CD4-positive, alpha-beta memory T cell (primary cell): ENCODE measurements at regions not wholly inside any gene's neighbourhood (a gene's known extent, or its start where the extent isn't known, plus 50 kb on each side); places are given as distances from the start of the nearest gene placed in this dataset.

Experiments
- CTCF ChIA-PET: fragments of 350-600 bp; sonication (Branson Sonifier 250); formaldehyde crosslinking; loops from one replicate; lab custom pipeline; 2021; ENCODE audit warnings: inconsistent platforms; ENCODE audit not compliant: partially characterized antibody; lab: Charles Lee
- POLR2A ChIA-PET: fragments of 350-600 bp; sonication (Branson Sonifier 250); formaldehyde crosslinking; loops from one replicate; lab custom pipeline; 2021; ENCODE audit not compliant: partially characterized antibody; lab: Charles Lee
- DNase-seq, 5 donors: peaks; one replicate each; pipeline versions ENCODE4 v3.0.0 to v3.0.0-alpha.2; 2020 to 2022; ENCODE audit warnings: mixed read lengths in 1 of 5
- H3K27ac ChIP-seq: one replicate; pipeline ENCODE4 v1.7.0; 2013; ENCODE audit warnings: low read depth, low read length
- H3K27me3 ChIP-seq: 2 replicates; pipeline ENCODE4 v1.7.0; 2013; ENCODE audit warnings: mild to moderate bottlenecking, low read length, moderate library complexity; ENCODE audit not compliant: insufficient read depth
- H3K36me3 ChIP-seq: 2 replicates; pipeline ENCODE4 v1.7.0; 2013; ENCODE audit warnings: mild to moderate bottlenecking, low read length, moderate library complexity; ENCODE audit not compliant: insufficient read depth
- H3K4me1 ChIP-seq: 2 replicates; pipeline ENCODE4 v1.7.0; 2013; ENCODE audit warnings: mild to moderate bottlenecking, low read length, moderate library complexity; ENCODE audit not compliant: insufficient read depth
- H3K4me3 ChIP-seq, 2 donors: one replicate each; pipeline ENCODE4 v1.7.0; 2013; ENCODE audit warnings: low read length in 2 of 2, mild to moderate bottlenecking in 1 of 2
- H3K9me3 ChIP-seq, 2 donors: one replicate each; pipeline ENCODE4 v1.7.0; 2013; ENCODE audit warnings: low read length in 2 of 2, control low read depth in 1 of 2; ENCODE audit not compliant: control insufficient read depth in 1 of 2
- H3K27ac Mint-ChIP-seq, 7 donors: one replicate each; pipeline ENCODE4 v1.8.0; 2020 to 2021; ENCODE audit warnings: mixed read lengths in 7 of 7, mild to moderate bottlenecking in 6 of 7, inconsistent platforms in 3 of 7, moderate library complexity in 3 of 7
- H3K27me3 Mint-ChIP-seq, 2 donors: one replicate each; pipeline ENCODE4 v1.8.0; 2020 to 2021; ENCODE audit warnings: mixed read lengths in 2 of 2
- H3K36me3 Mint-ChIP-seq, 2 donors: one replicate each; pipeline ENCODE4 v1.8.0; 2020 to 2021; ENCODE audit warnings: mixed read lengths in 2 of 2, inconsistent platforms in 1 of 2, mild to moderate bottlenecking in 1 of 2
- H3K4me1 Mint-ChIP-seq, 4 donors: one replicate each; pipeline ENCODE4 v1.8.0; 2020 to 2021; ENCODE audit warnings: mixed read lengths in 4 of 4, mild to moderate bottlenecking in 1 of 4
- H3K4me3 Mint-ChIP-seq, 8 donors: one replicate each; pipeline ENCODE4 v1.8.0; 2020 to 2021; ENCODE audit warnings: mixed read lengths in 8 of 8, mild to moderate bottlenecking in 7 of 8, moderate library complexity in 6 of 8, inconsistent platforms in 3 of 8
- H3K9me3 Mint-ChIP-seq, 8 donors: one replicate each; pipeline ENCODE4 v1.8.0; 2020 to 2021; ENCODE audit warnings: mixed read lengths in 8 of 8, mild to moderate bottlenecking in 5 of 8, inconsistent platforms in 3 of 8, moderate library complexity in 1 of 8
- intact Hi-C: fragments of 100-400 bp; cut with micrococcal nuclease; formaldehyde crosslinking; loops from one replicate; pipeline ENCODE4 v1.15.1; 2023

DNA sequence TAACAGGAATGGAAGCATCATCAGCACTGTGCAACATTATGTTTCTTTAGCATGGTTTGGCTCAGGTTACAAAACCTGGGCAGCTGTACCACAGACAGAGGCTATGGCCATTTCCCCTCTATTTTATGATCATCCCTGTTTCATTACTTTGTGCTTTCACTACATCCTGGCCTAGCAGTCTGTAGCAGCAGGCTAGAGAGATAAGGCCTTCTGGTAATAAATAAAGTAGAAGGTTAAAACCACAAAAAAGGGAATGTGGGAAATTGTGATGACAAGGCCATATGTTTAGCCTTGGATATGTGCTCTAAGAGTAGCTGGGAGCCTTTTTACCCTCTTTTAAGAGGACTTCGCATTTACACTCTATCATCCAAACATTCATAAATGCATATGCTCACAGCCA is 266.2 kb upstream of the PHF14 start:
- CTCF ChIA-PET, result no interaction called here

DNA sequence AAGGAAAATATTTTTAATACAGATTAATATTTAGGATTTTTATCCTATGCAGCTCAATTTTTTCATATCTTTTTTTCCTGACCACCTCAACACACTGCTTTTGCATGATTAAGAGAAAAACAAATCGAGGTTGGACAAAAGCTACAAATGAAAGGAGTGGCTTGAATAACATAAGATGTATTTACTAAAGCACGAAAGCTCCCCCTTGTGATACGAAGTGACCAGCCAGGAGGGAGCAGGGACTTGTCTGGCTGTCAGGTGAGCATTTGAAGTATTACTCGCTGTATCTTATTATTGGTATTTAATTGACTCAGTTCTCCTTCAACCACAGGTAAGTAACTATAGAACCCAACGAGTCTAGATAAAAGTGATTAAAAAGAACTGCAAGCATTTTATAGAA is 265.2 kb upstream of the PHF14 start:
- H3K4me3 ChIP-seq, result no peak overlapping the region
- Mint-ChIP-seq H3K4me3 (no peak overlapping the region), H3K27ac (no peak overlapping the region), H3K36me3 (no peaks in the 10 kb centered on the region), H3K9me3 (no peaks in the 10 kb centered on the region), H3K4me1 (no peaks in the 10 kb centered on the region), H3K27me3 (no peaks in the 10 kb centered on the region)
- no peaks in the 10 kb centered on the region for H3K9me3 ChIP-seq
- ChIA-PET POLR2A (no interaction called here), CTCF (no interaction called here)
- no peak for DNase-seq
- no peaks in the 10 kb centered on the region for H3K4me1 ChIP-seq
- intact Hi-C loops, result no loop called here
- no peaks in the 10 kb centered on the region for H3K36me3 ChIP-seq
- no peaks in the 10 kb centered on the region for H3K27me3 ChIP-seq
- H3K27ac ChIP-seq, result no peak overlapping the region

More for the DNA sequence above, 266.2 kb upstream of the PHF14 start:
- Mint-ChIP-seq H3K4me3 (no peak overlapping the region), H3K4me1 (no peaks in the 10 kb centered on the region), H3K9me3 (no peaks in the 10 kb centered on the region), H3K27me3 (no peaks in the 10 kb centered on the region), H3K36me3 (no peaks in the 10 kb centered on the region), H3K27ac (no peak overlapping the region)
- no peak overlapping the region for H3K4me3 ChIP-seq
- H3K27ac ChIP-seq, result no peak overlapping the region
- intact Hi-C loops, result no loop called here
- H3K27me3 ChIP-seq, result no peaks in the 10 kb centered on the region
- POLR2A ChIA-PET, result no interaction called here
- H3K36me3 ChIP-seq, result no peaks in the 10 kb centered on the region
- no peaks in the 10 kb centered on the region for H3K9me3 ChIP-seq
- H3K4me1 ChIP-seq, result no peaks in the 10 kb centered on the region
- no peak for DNase-seq

GRCh38 chr7:10718768-10719167 is 254.9 kb upstream of the PHF14 start:
- no peak for DNase-seq
- CTCF ChIA-PET, result no interaction called here
- POLR2A ChIA-PET, result no interaction called here
- Mint-ChIP-seq H3K4me3 (no peak overlapping the region), H3K36me3 (no peaks in the 10 kb centered on the region), H3K9me3 (peaks cover 0 to 3% (median 0%) of the 10 kb centered on the region in 8 donors), H3K4me1 (no peaks in the 10 kb centered on the region), H3K27ac (no peak overlapping the region), H3K27me3 (no peaks in the 10 kb centered on the region)
- H3K4me1 ChIP-seq, result no peaks in the 10 kb centered on the region
- intact Hi-C loops, result no loop called here
- H3K27me3 ChIP-seq, result no peaks in the 10 kb centered on the region
- H3K27ac ChIP-seq, result no peak overlapping the region
- H3K4me3 ChIP-seq, result no peak overlapping the region
- no peaks in the 10 kb centered on the region for H3K9me3 ChIP-seq
- H3K36me3 ChIP-seq, result no peaks in the 10 kb centered on the region

DNA sequence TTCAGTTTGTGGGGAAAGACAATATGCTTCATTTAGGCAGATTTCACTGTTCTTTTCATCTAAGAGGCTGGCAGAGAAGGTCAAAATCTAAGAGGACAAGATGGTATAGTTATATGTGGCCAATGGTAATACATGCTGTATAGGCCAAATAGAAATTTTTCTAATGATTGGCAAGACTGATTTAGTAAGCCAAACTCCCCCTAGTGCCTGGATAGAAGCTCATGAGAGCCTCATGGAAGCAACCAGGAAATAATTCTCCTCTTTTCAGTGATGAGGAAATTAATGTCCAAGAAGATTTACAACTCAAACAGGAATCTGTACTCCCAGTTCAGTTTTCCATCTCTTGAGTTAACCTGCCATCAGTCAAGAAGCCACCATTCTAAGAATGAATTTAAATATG is 253.6 kb upstream of the PHF14 start:
- Mint-ChIP-seq H3K9me3 (peaks cover 0 to 3% (median 0%) of the 10 kb centered on the region in 8 donors), H3K4me1 (no peaks in the 10 kb centered on the region), H3K4me3 (no peak overlapping the region), H3K36me3 (no peaks in the 10 kb centered on the region), H3K27ac (no peak overlapping the region), H3K27me3 (no peaks in the 10 kb centered on the region)
- H3K9me3 ChIP-seq, result no peaks in the 10 kb centered on the region
- intact Hi-C loops, result no loop called here
- ChIA-PET CTCF (no interaction called here), POLR2A (no interaction called here)
- H3K27ac ChIP-seq, result no peak overlapping the region
- H3K4me1 ChIP-seq, result no peaks in the 10 kb centered on the region
- no peaks in the 10 kb centered on the region for H3K36me3 ChIP-seq
- no peak for DNase-seq
- no peak overlapping the region for H3K4me3 ChIP-seq
- no peaks in the 10 kb centered on the region for H3K27me3 ChIP-seq

DNA sequence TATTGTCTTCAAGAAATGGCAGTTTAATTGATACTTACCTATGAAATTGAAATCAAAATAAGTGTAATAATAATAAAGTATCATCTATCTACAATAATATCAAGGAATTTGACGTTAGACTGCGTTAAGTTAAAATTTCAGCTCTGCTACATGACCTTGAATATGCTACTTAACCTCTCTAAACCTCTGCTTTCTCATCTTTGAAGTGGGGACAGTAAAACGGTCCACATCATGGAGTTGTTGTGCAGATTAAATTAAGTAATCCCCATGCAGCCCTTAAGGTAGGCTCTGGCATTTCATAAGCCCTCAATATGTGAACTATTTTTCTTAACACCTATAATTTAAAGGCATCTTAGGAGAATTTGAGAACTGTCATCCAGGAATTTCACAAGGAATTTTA is 252.4 kb upstream of the PHF14 start:
- CTCF ChIA-PET, result no interaction called here
- DNase-seq, result no peak
- POLR2A ChIA-PET, result no interaction called here
- H3K4me1 Mint-ChIP-seq, result no peaks in the 10 kb centered on the region
- H3K27ac ChIP-seq, result no peak overlapping the region
- H3K27me3 Mint-ChIP-seq, result no peaks in the 10 kb centered on the region
- no peak overlapping the region for H3K4me3 ChIP-seq
- H3K9me3 Mint-ChIP-seq, result peaks cover 0 to 3% (median 0%) of the 10 kb centered on the region in 8 donors
- H3K4me1 ChIP-seq, result no peaks in the 10 kb centered on the region
- H3K27ac Mint-ChIP-seq, result no peak overlapping the region
- H3K36me3 ChIP-seq, result no peaks in the 10 kb centered on the region
- no peaks in the 10 kb centered on the region for H3K36me3 Mint-ChIP-seq
- intact Hi-C loops, result no loop called here
- no peaks in the 10 kb centered on the region for H3K27me3 ChIP-seq
- no peak overlapping the region for H3K4me3 Mint-ChIP-seq
- H3K9me3 ChIP-seq, result no peaks in the 10 kb centered on the region

- ChIA-PET CTCF (no interaction called here), POLR2A (no interaction called here)
- H3K36me3 Mint-ChIP-seq, result no peaks in the 10 kb centered on the region
- no peak overlapping the region for H3K27ac Mint-ChIP-seq
- H3K4me3 Mint-ChIP-seq, result no peak overlapping the region
- H3K36me3 ChIP-seq, result no peaks in the 10 kb centered on the region
- DNase-seq, result no peak
- no peak overlapping the region for H3K27ac ChIP-seq
- no peaks in the 10 kb centered on the region for H3K27me3 Mint-ChIP-seq
- intact Hi-C loops, result no loop called here
- H3K4me1 ChIP-seq, result no peaks in the 10 kb centered on the region
- no peaks in the 10 kb centered on the region for H3K9me3 ChIP-seq
- no peaks in the 10 kb centered on the region for H3K27me3 ChIP-seq
- H3K4me1 Mint-ChIP-seq, result no peaks in the 10 kb centered on the region
- H3K9me3 Mint-ChIP-seq, result peaks cover 0 to 3% (median 0%) of the 10 kb centered on the region in 8 donors
- H3K4me3 ChIP-seq, result no peak overlapping the region
These were observed 249.8 kb upstream of the PHF14 start for GRCh38 chr7:10723832-10724231.

DNA sequence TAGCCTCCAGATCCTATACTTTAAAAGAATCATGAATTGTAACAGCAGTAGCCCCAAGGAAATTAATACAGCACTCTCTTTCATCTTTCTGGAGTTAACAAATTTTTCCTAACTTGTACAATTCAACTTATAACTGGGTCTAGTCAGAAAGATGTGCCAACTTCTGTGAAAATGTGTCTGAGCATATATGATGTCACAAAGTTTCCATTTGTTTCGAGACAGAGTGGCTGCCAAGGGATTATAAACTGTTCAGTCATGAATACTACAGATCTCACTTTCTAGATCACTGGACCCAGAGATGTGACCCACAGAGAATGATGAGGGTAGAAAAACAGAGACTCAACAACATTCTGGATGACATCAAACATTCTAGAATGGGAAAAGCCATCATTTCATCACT is 249.2 kb upstream of the PHF14 start:
- Histone ChIP-seq H3K36me3 (no peaks in the 10 kb centered on the region), H3K9me3 (no peaks in the 10 kb centered on the region), H3K4me3 (no peak overlapping the region), H3K4me1 (no peaks in the 10 kb centered on the region), H3K27ac (no peak overlapping the region), H3K27me3 (no peaks in the 10 kb centered on the region)
- Mint-ChIP-seq H3K4me3 (no peak overlapping the region), H3K36me3 (no peaks in the 10 kb centered on the region), H3K27ac (no peak overlapping the region), H3K4me1 (no peaks in the 10 kb centered on the region), H3K27me3 (no peaks in the 10 kb centered on the region), H3K9me3 (peaks cover 0 to 3% (median 0%) of the 10 kb centered on the region in 8 donors)
- intact Hi-C loops, result no loop called here
- ChIA-PET CTCF (no interaction called here), POLR2A (no interaction called here)
- DNase-seq, result no peak

GRCh38 chr7:10727636-10728035 is 246.0 kb upstream of the PHF14 start:
- Mint-ChIP-seq H3K4me3 (no peak overlapping the region), H3K27me3 (peaks cover 0 to 1% of the 10 kb centered on the region in 2 donors), H3K27ac (no peak overlapping the region), H3K4me1 (no peaks in the 10 kb centered on the region), H3K36me3 (no peaks in the 10 kb centered on the region), H3K9me3 (peaks cover 0 to 2% (median 0%) of the 10 kb centered on the region in 8 donors)
- no peak for DNase-seq
- no peaks in the 10 kb centered on the region for H3K9me3 ChIP-seq
- H3K4me3 ChIP-seq, result no peak overlapping the region
- intact Hi-C loops, result no loop called here
- no peaks in the 10 kb centered on the region for H3K36me3 ChIP-seq
- H3K4me1 ChIP-seq, result no peaks in the 10 kb centered on the region
- no peak overlapping the region for H3K27ac ChIP-seq
- ChIA-PET POLR2A (no interaction called here), CTCF (no interaction called here)
- H3K27me3 ChIP-seq, result no peaks in the 10 kb centered on the region
